IPS-15b (cell line): ENCODE measurements at regions not wholly inside any gene's neighbourhood (a gene's known extent, or its start where the extent isn't known, plus 50 kb on each side); places are given as distances from the start of the nearest gene placed in this dataset.

ENCODE experiments used
- H3K27me3 ChIP-seq: one replicate; pipeline ENCODE4 v1.6.1; 2013; ENCODE audit warnings: low read length; ENCODE audit not compliant: control insufficient read depth, insufficient read depth
- H3K36me3 ChIP-seq: one replicate; pipeline ENCODE4 v1.6.1; 2013; ENCODE audit warnings: low read length; ENCODE audit not compliant: control insufficient read depth, insufficient read depth
- H3K4me1 ChIP-seq: one replicate; pipeline ENCODE4 v1.6.1; 2013; ENCODE audit warnings: mild to moderate bottlenecking, low read length; ENCODE audit not compliant: control insufficient read depth, insufficient read depth
- H3K4me3 ChIP-seq: one replicate; pipeline ENCODE4 v1.5.1; 2013; ENCODE audit warnings: low read depth, low read length
- H3K9ac ChIP-seq: one replicate; pipeline ENCODE4 v1.6.1; 2013; ENCODE audit warnings: low read depth, mild to moderate bottlenecking, low read length
- H3K9me3 ChIP-seq: one replicate; pipeline ENCODE4 v1.6.1; 2013; ENCODE audit warnings: mild to moderate bottlenecking, low read length; ENCODE audit not compliant: control insufficient read depth, insufficient read depth

- Histone ChIP-seq H3K36me3 (no peaks in the 10 kb centered on the region), H3K27me3 (no peaks in the 10 kb centered on the region), H3K9me3 (peaks cover 29% of the 10 kb centered on the region), H3K4me1 (no peaks in the 10 kb centered on the region), H3K4me3 (no peak overlapping the region), H3K9ac (no peak overlapping the region)
Measured at GRCh38 chr22:47343611-47344010, 581.2 kb downstream of the TBC1D22A start.

- Histone ChIP-seq H3K27me3 (no peaks in the 10 kb centered on the region), H3K36me3 (no peaks in the 10 kb centered on the region), H3K4me1 (no peaks in the 10 kb centered on the region), H3K4me3 (no peak overlapping the region), H3K9me3 (peaks cover 29% of the 10 kb centered on the region), H3K9ac (no peak overlapping the region)
Measured at GRCh38 chr22:47342446-47342845, 580.0 kb downstream of the TBC1D22A start.

- H3K9me3 ChIP-seq = peaks cover 29% of the 10 kb centered on the region
- no peak overlapping the region for H3K4me3 ChIP-seq
- H3K36me3 ChIP-seq = no peaks in the 10 kb centered on the region
- no peaks in the 10 kb centered on the region for H3K27me3 ChIP-seq
- no peak overlapping the region for H3K9ac ChIP-seq
- H3K4me1 ChIP-seq = no peaks in the 10 kb centered on the region
Measured at GRCh38 chr22:47341464-47341863, 579.0 kb downstream of the TBC1D22A start.

GRCh38 chr22:47340851-47341436, 578.5 kb downstream of the TBC1D22A start:
- peaks cover 29% of the 10 kb centered on the region for H3K9me3 ChIP-seq

GRCh38 chr22:47337161-47337621, 574.7 kb downstream of the TBC1D22A start:
- Histone ChIP-seq H3K9ac (no peak overlapping the region), H3K9me3 (peaks cover 36% of the 10 kb centered on the region), H3K36me3 (no peaks in the 10 kb centered on the region), H3K4me3 (no peak overlapping the region), H3K4me1 (no peaks in the 10 kb centered on the region), H3K27me3 (no peaks in the 10 kb centered on the region)

More at GRCh38 chr22:47340851-47341436, 578.5 kb downstream of the TBC1D22A start:
- no peak overlapping the region for H3K4me3 ChIP-seq
- H3K27me3 ChIP-seq = no peaks in the 10 kb centered on the region
- H3K9ac ChIP-seq = no peak overlapping the region
- no peaks in the 10 kb centered on the region for H3K36me3 ChIP-seq
- H3K4me1 ChIP-seq = no peaks in the 10 kb centered on the region

- no peaks in the 10 kb centered on the region for H3K4me1 ChIP-seq
- no peak overlapping the region for H3K4me3 ChIP-seq
- no peaks in the 10 kb centered on the region for H3K36me3 ChIP-seq
- H3K9me3 ChIP-seq = peaks cover 33% of the 10 kb centered on the region
- no peak overlapping the region for H3K9ac ChIP-seq
- H3K27me3 ChIP-seq = no peaks in the 10 kb centered on the region
Measured at GRCh38 chr22:47335958-47336357, 573.5 kb downstream of the TBC1D22A start.

GRCh38 chr22:47335460-47335859, 573.0 kb downstream of the TBC1D22A start:
- Histone ChIP-seq H3K4me1 (no peaks in the 10 kb centered on the region), H3K4me3 (no peak overlapping the region), H3K27me3 (no peaks in the 10 kb centered on the region), H3K36me3 (no peaks in the 10 kb centered on the region), H3K9ac (no peak overlapping the region), H3K9me3 (peaks cover 34% of the 10 kb centered on the region)

- Histone ChIP-seq H3K4me1 (no peaks in the 10 kb centered on the region), H3K36me3 (no peaks in the 10 kb centered on the region), H3K4me3 (no peak overlapping the region), H3K9me3 (peaks cover 32% of the 10 kb centered on the region), H3K27me3 (no peaks in the 10 kb centered on the region), H3K9ac (no peak overlapping the region)
Measured at GRCh38 chr22:47334601-47335000, 572.2 kb downstream of the TBC1D22A start.

GRCh38 chr22:47333625-47334024, 571.2 kb downstream of the TBC1D22A start:
- Histone ChIP-seq H3K36me3 (no peaks in the 10 kb centered on the region), H3K9me3 (peaks cover 26% of the 10 kb centered on the region), H3K27me3 (no peaks in the 10 kb centered on the region), H3K4me3 (no peak overlapping the region), H3K9ac (no peak overlapping the region), H3K4me1 (no peaks in the 10 kb centered on the region)

- Histone ChIP-seq H3K9me3 (peaks cover 26% of the 10 kb centered on the region), H3K27me3 (no peaks in the 10 kb centered on the region), H3K4me1 (no peaks in the 10 kb centered on the region), H3K36me3 (no peaks in the 10 kb centered on the region), H3K4me3 (no peak overlapping the region), H3K9ac (no peak overlapping the region)
Measured at GRCh38 chr22:47332246-47332980, 570.0 kb downstream of the TBC1D22A start.

- H3K4me3 ChIP-seq = no peak overlapping the region
- no peak overlapping the region for H3K9ac ChIP-seq
- no peaks in the 10 kb centered on the region for H3K4me1 ChIP-seq
- H3K36me3 ChIP-seq = no peaks in the 10 kb centered on the region
- H3K27me3 ChIP-seq = no peaks in the 10 kb centered on the region
- peaks cover 26% of the 10 kb centered on the region for H3K9me3 ChIP-seq
Measured at GRCh38 chr22:47331750-47332149, 569.3 kb downstream of the TBC1D22A start.
